HCT116 (cell line): ENCODE measurements at regions not wholly inside any gene's neighbourhood (a gene's known extent, or its start where the extent isn't known, plus 50 kb on each side); places are given as distances from the start of the nearest gene placed in this dataset.

ENCODE experiments used
- CTCF ChIP-seq, 3 experiments: fragments of 200-600 bp in 1 of 3; sonication (generic) in 1 of 3; IDR thresholded peaks in 2 of 3; conservative IDR thresholded peaks in 1 of 3; 2 replicates each; pipeline ENCODE4 v1.5.1; 2012 to 2017; ENCODE audit warnings: low read depth in 2 of 3, low read length in 2 of 3, antibody characterized with exemption in 1 of 3, borderline replicate concordance in 1 of 3, control low read depth in 1 of 3, mild to moderate bottlenecking in 1 of 3, mixed read lengths in 1 of 3, mixed run types in 1 of 3, moderate library complexity in 1 of 3; ENCODE audit not compliant: insufficient read depth in 1 of 3
- EZH2 ChIP-seq: fragments of 200-600 bp; sonication (generic); IDR thresholded peaks from 2 replicates; pipeline ENCODE4 v1.6.1; 2017; ENCODE audit warnings: antibody characterized with exemption, mixed run types

- TF ChIP-seq EZH2 (no peak), CTCF (IDR thresholded peaks at IDR 0.05 in 2 of 3, conservative IDR thresholded peaks at IDR 0.05 in 1 of 3; ENCODE audit: borderline replicate concordance in 1 of 3, insufficient read depth in 1 of 3, low read depth in 2 of 3, low read length in 2 of 3) (no peak)
These were observed 785.0 kb downstream of the PDCD6IP start for GRCh38 chr3:34583451-34583850.
